Fibroblast of skin of right biceps (primary cell): ENCODE measurements at regions not wholly inside any gene's neighbourhood (a gene's known extent, or its start where the extent isn't known, plus 50 kb on each side); places are given as distances from the start of the nearest gene placed in this dataset.
"Not testable (repeated sequence)": the region's sequence is repeated elsewhere in the genome, so short reads cannot be mapped to it uniquely, and the experiment has no call there.

Experiments
- DNase-seq: peaks from one replicate; pipeline ENCODE4 v3.0.0-alpha.2; 2013

GRCh38 chr4:137468836-137469235 lies 63.5 kb downstream of the PCDH18 start:
- DNase-seq: no peak

GRCh38 chr4:137467537-137467936 lies 64.8 kb downstream of the PCDH18 start:
- DNase-seq: no peak

GRCh38 chr4:137463377-137464003 lies 68.8 kb downstream of the PCDH18 start:
- no peak for DNase-seq

GRCh38 chr4:137455647-137456321 lies 76.5 kb downstream of the PCDH18 start:
- DNase-seq: no peak

- no peak for DNase-seq
Measured at GRCh38 chr4:137454767-137455166, 77.5 kb downstream of the PCDH18 start.

- DNase-seq: no peak
Measured at GRCh38 chr4:137452799-137453198, 79.5 kb downstream of the PCDH18 start.

GRCh38 chr4:137451172-137451825 lies 81.0 kb downstream of the PCDH18 start:
- no peak for DNase-seq

GRCh38 chr4:137448402-137448801 lies 83.9 kb downstream of the PCDH18 start:
- no peak for DNase-seq

GRCh38 chr4:137446071-137446470 lies 86.2 kb downstream of the PCDH18 start:
- no peak for DNase-seq

- DNase-seq: no peak
Measured at GRCh38 chr4:137443031-137443800, 89.1 kb downstream of the PCDH18 start.

GRCh38 chr4:137432446-137433311 lies 99.6 kb downstream of the PCDH18 start:
- DNase-seq: peak; percentile 13

- DNase-seq: no peak
Measured at GRCh38 chr4:137430171-137430570, 102.1 kb downstream of the PCDH18 start.

GRCh38 chr4:137427411-137427810 lies 104.9 kb downstream of the PCDH18 start:
- no peak for DNase-seq

- no peak for DNase-seq
Measured at GRCh38 chr4:137425281-137425680, 107.0 kb downstream of the PCDH18 start.

- DNase-seq: peak; percentile 40
Measured at GRCh38 chr4:137422666-137423065, 109.6 kb downstream of the PCDH18 start.

- DNase-seq: peak; percentile 85
Measured at GRCh38 chr4:137421796-137422195, 110.5 kb downstream of the PCDH18 start.

GRCh38 chr4:137420901-137421396 lies 111.3 kb downstream of the PCDH18 start:
- no peak for DNase-seq

- peak; percentile 57 for DNase-seq
Measured at GRCh38 chr4:137417676-137418075, 114.6 kb downstream of the PCDH18 start.

- DNase-seq: peak; percentile 12
Measured at GRCh38 chr4:137414802-137415201, 117.5 kb downstream of the PCDH18 start.

GRCh38 chr4:137408527-137409177 lies 123.6 kb downstream of the PCDH18 start:
- peak; percentile 14 for DNase-seq

- DNase-seq: not testable (repeated sequence)
Measured at GRCh38 chr4:137405833-137406232, 126.5 kb downstream of the PCDH18 start.

GRCh38 chr4:137394018-137394417 lies 138.3 kb downstream of the PCDH18 start:
- DNase-seq: peak; percentile 67
